Fibroblast of villous mesenchyme (primary cell): ENCODE measurements at regions not wholly inside any gene's neighbourhood (a gene's known extent, or its start where the extent isn't known, plus 50 kb on each side); places are given as distances from the start of the nearest gene placed in this dataset.
"Not testable (repeated sequence)": the region's sequence is repeated elsewhere in the genome, so short reads cannot be mapped to it uniquely, and the experiment has no call there.

Experiments used
- DNase-seq: peaks from one replicate; pipeline ENCODE4 v3.0.0-alpha.2; 2010; ENCODE audit warnings: low read depth
- H3K4me3 ChIP-seq: 2 replicates; pipeline ENCODE4 v1.5.1; 2011; ENCODE audit warnings: low read depth, mild to moderate bottlenecking, low read length
- TF ChIP-seq, protein P1 (sequence below): IDR thresholded peaks from 2 replicates; pipeline ENCODE4 v1.5.1; 2012; ENCODE audit warnings: low read depth, mild to moderate bottlenecking, low read length; ENCODE audit not compliant: insufficient read depth

DNA sequence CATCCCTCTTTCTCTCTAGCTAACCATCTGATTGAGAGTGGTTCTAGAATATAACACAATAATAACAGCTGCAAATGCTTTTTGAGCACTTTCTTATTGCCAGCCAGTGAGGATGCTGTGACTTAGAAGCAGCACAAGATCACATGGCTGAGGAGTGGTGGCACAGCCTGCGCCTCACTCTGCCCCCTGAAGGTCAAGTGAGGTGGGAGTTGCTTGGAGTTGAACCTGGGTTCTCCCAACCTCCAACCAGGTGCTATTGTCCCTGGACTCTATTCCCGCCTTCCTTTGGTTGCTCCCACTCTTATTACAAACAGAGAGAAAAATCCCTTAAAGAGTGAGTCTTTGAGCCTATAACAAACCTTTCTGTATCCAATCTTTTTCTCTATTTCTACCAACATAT, 280.3 kb upstream of the PODXL start:
- TF ChIP-seq, protein P1, sequence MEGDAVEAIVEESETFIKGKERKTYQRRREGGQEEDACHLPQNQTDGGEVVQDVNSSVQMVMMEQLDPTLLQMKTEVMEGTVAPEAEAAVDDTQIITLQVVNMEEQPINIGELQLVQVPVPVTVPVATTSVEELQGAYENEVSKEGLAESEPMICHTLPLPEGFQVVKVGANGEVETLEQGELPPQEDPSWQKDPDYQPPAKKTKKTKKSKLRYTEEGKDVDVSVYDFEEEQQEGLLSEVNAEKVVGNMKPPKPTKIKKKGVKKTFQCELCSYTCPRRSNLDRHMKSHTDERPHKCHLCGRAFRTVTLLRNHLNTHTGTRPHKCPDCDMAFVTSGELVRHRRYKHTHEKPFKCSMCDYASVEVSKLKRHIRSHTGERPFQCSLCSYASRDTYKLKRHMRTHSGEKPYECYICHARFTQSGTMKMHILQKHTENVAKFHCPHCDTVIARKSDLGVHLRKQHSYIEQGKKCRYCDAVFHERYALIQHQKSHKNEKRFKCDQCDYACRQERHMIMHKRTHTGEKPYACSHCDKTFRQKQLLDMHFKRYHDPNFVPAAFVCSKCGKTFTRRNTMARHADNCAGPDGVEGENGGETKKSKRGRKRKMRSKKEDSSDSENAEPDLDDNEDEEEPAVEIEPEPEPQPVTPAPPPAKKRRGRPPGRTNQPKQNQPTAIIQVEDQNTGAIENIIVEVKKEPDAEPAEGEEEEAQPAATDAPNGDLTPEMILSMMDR: no peak
- H3K4me3 ChIP-seq: no peak overlapping the region
- no peak for DNase-seq

DNA sequence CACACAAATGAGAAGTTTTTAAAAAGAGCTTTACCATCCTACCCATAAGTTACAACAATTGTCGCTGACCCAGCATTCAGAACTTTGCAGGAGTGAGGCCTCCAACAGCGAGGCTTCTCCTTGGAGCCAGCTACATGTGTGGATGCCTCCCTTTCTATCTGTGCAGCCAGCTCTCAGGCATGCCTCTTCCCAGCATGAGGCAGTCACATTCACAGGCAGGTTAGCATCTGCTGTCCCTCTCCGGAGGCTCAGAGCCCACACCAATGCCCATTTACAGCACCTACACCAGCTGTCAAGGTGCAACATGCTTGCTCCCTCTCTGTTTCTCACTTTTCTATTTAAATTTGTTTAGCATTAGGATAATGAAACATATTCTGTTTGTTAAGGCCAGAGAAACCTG, 278.7 kb upstream of the PODXL start:
- TF ChIP-seq, protein P1: no peak
- H3K4me3 ChIP-seq: no peak overlapping the region
- DNase-seq: no peak

DNA sequence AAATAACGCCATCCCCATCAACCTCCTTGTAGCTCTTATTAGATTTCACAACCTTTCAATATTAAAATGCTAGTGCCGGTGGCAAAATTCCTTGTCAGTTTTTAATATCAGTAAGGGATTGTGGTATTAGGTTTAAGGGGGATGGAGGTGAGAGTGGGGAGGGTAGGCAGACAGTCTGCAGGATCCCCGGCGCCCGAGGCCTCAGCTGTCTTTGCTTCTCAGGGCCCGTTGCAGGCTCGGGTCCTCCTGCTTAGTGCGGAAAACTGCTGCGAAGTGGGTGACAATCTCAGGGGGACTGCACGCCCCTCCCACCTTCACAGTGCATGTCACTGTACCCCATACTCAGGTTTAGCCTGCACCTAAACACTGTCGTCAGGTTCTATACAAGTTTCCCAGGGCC, 274.3 kb upstream of the PODXL start:
- no peak overlapping the region for H3K4me3 ChIP-seq
- TF ChIP-seq, protein P1: no peak
- no peak for DNase-seq

DNA sequence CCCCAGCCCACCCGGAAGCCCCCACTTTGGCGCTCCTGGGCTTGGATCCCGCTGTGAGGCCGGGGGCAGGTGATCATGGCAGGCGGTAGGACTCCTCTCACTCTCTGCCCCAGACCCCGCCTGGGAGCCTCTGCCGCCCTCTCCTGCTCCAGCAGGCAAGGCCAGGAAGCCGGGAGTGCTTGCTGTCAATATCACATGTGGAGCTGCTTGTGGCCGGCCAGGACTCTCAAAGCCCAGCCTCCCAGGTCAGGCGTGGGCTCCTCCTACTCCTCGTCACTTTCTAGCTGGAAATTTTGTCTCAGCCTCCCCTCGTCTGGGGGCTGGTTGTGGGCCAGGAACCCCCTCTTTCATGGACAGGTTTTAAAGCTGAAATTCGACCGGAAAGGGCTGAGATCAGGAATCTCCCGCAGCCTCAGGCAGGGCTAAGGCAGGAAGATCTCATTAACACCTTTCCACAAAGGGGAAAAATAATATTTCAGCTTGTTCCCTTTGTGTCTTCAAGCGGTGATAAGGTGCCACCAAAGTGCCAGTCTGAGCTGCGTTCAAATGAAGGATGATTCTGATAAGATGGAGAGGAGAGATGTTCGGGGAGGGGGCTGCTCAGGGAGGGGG, 273.6 kb upstream of the PODXL start:
- no peak overlapping the region for H3K4me3 ChIP-seq
- DNase-seq: no peak
- TF ChIP-seq, protein P1: no peak

DNA sequence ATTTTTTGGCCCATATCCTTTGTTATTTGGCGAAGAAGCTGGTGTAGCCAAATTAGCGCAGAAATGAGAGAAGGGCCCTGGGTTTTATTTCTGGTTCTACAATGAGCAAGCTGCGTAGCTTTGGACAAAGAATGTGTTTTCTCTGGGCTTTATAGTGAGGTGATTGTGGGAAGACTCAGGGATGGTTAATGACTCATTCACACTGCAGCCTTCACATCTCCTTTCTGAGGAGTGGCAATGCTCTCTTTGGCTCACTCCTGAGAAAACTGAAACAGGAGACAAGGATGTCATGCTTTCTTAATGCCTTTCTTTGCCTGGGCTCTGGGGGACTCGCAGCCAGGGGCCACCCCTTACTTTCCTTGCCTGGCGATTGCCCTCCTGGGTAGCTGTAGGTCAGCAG, 271.0 kb upstream of the PODXL start:
- TF ChIP-seq, protein P1: no peak
- no peak overlapping the region for H3K4me3 ChIP-seq
- DNase-seq: no peak

DNA sequence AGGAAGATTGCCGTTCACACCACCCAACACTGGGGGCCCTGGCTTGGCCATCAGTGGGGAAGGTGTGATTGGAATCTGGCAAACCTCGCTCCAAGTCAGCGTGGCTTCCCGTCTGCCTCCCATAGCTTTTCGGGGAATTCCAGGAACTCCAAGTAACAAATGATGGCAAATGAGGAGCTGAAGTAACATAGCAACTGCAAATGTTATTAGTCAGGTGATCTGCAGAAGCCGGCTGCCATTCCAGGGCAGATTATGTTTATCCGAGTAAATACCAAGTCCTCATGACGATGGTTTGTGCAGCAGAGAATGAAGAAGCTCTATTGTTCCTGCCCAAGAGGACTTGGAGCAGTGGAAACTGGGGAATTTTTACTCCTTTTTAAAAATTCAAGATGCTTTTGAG, 270.5 kb upstream of the PODXL start:
- no peak overlapping the region for H3K4me3 ChIP-seq
- DNase-seq: no peak
- TF ChIP-seq, protein P1: no peak

DNA sequence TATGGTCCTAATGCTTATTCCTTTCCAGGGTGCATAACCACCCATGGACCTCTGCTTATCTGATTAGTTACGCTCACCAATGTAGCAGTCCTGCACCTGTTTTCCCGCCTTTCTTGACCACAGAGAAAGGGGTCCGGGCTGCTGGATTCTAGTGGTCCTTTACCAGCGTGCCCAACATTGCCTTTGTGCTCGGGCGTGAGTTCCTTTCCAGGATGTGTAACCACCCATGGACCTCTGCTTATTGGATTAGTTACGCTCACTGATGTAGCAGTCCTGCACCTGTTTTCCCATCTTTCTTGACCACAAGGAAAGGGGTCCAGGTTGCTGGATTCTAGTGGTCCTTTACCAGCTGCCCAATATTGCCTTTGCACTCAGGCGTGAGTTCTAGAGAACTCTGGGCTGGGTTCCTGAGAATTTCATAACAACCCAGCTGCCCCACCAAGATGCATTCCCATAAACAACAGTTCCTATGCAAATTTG, 267.6 kb upstream of the PODXL start:
- not testable (repeated sequence) for H3K4me3 ChIP-seq, DNase-seq
